ENCODE measurements at regions not wholly inside any gene's neighbourhood (a gene's known extent, or its start where the extent isn't known, plus 50 kb on each side); places are given as distances from the start of the nearest gene placed in this dataset.

GRCh38 chr16:86852135-86852534 is 273.8 kb downstream of the FOXL1 start:
- TF ChIP-seq, protein P1, sequence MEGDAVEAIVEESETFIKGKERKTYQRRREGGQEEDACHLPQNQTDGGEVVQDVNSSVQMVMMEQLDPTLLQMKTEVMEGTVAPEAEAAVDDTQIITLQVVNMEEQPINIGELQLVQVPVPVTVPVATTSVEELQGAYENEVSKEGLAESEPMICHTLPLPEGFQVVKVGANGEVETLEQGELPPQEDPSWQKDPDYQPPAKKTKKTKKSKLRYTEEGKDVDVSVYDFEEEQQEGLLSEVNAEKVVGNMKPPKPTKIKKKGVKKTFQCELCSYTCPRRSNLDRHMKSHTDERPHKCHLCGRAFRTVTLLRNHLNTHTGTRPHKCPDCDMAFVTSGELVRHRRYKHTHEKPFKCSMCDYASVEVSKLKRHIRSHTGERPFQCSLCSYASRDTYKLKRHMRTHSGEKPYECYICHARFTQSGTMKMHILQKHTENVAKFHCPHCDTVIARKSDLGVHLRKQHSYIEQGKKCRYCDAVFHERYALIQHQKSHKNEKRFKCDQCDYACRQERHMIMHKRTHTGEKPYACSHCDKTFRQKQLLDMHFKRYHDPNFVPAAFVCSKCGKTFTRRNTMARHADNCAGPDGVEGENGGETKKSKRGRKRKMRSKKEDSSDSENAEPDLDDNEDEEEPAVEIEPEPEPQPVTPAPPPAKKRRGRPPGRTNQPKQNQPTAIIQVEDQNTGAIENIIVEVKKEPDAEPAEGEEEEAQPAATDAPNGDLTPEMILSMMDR (IDR thresholded peaks at IDR 0.05), result no peak
- TF ChIP-seq POLR2A (IDR thresholded peaks at IDR 0.05), result no peak

Data from vagina (tissue), 2 donors.